ENCODE measurements at regions not wholly inside any gene's neighbourhood (a gene's known extent, or its start where the extent isn't known, plus 50 kb on each side); places are given as distances from the start of the nearest gene placed in this dataset.

DNA sequence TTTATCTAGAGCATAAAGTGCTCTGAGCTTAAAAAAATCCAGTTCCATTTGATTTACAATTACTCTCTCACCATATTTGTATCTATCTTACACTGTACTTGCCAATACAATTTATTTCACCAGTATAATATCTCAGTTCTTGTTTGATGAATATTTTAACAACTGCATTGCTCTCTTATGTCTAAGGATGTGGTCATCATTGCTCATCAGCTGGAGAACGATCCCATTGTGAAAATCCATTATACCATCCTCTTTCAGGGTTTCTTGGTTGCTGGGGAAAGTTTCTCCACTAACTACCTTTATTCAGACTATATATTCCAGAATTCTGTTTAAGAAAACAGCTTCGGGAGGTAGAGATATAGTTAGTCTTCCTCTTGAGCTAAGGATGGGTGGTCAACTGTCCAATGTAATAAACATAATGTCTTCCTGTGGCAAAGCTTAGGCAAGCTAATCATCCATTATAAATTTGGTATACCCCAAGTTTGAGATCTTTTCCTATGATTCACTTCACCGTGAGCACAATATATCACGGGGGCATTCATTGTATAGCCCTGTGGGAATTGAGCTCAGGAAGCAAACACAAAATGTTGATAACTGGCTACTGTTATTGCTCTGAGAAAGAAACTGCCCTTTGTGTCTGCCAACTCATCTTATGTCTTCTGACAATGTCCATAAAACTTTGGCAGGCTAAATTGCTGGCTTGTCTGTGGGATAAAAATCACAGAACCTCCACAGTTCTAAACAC is 2361.9 kb downstream of the ARAP2 start:
- no peak overlapping the region for H3K4me3 Mint-ChIP-seq

DNA sequence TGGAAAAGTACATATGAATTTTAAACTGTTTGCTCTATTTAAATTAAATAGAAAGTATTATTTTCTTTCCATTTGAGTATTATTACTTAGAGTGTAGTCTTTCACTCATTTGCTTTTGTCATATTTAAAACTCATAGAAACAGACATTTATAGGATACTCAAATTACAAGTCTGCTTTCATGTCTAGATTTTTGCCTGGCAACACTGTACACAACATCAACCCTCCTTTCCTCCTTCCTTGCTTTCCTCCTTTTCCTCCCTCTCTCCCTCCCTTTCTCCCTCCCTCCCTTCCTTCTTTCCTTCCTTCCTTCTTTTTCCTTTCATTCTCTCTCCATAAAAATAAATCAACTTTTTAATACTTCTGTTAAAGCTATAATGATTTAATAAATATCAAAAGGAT is 2361.2 kb downstream of the ARAP2 start:
- Mint-ChIP-seq H3K27me3 (no peaks in the 10 kb centered on the region), H3K36me3 (ENCODE audit: low read depth) (no peaks in the 10 kb centered on the region), H3K27ac (no peak overlapping the region), H3K4me1 (no peaks in the 10 kb centered on the region), H3K4me3 (no peak overlapping the region)
- ATAC-seq, result no peak
- no peak for DNase-seq
- H3K9me3 ChIP-seq (ENCODE audit: control insufficient read depth, low read length, poor library complexity, severe bottlenecking), result peaks cover 5% of the 10 kb centered on the region

More for the DNA sequence above, 2361.9 kb downstream of the ARAP2 start:
- no peak for DNase-seq
- Mint-ChIP-seq H3K27me3 (no peaks in the 10 kb centered on the region), H3K36me3 (ENCODE audit: low read depth) (no peaks in the 10 kb centered on the region), H3K27ac (no peak overlapping the region), H3K4me1 (no peaks in the 10 kb centered on the region)
- ATAC-seq, result no peak
- peaks cover 5% of the 10 kb centered on the region for H3K9me3 ChIP-seq (ENCODE audit: control insufficient read depth, low read length, poor library complexity, severe bottlenecking)

DNA sequence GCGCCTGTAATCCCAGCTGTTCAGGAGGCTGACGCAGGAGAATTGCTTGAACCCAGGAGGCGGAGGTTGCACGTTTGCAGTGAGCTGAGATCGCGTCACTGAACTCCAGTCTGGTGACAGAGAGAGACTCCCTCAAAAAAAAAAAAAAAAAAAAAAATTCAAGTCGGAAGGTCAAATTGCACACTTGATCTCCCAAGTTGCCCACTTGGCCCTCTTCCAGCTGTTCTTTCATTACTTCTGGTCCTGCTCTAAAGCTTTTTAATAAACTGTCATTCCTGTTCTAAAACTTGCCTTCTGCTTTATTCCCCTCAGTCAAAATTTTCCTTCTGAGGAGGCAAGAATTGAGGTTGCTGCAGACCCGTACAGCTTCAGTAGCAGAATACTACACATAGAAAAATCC is 2358.0 kb downstream of the ARAP2 start:
- H3K4me3 Mint-ChIP-seq, result no peak overlapping the region
- DNase-seq (no peak), ATAC-seq (no peak)
- H3K36me3 Mint-ChIP-seq (ENCODE audit: low read depth), result no peaks in the 10 kb centered on the region
- H3K27me3 Mint-ChIP-seq, result no peaks in the 10 kb centered on the region
- H3K27ac Mint-ChIP-seq, result no peak overlapping the region
- H3K4me1 Mint-ChIP-seq, result no peaks in the 10 kb centered on the region
- peaks cover 5% of the 10 kb centered on the region for H3K9me3 ChIP-seq (ENCODE audit: control insufficient read depth, low read length, poor library complexity, severe bottlenecking)

- H3K27me3 Mint-ChIP-seq, result no peaks in the 10 kb centered on the region
- no peak overlapping the region for H3K4me3 Mint-ChIP-seq
- DNase-seq (no peak), ATAC-seq (no peak)
- no peaks in the 10 kb centered on the region for H3K36me3 Mint-ChIP-seq (ENCODE audit: low read depth)
- H3K27ac Mint-ChIP-seq, result no peak overlapping the region
- no peaks in the 10 kb centered on the region for H3K9me3 ChIP-seq (ENCODE audit: control insufficient read depth, low read length, poor library complexity, severe bottlenecking)
- H3K4me1 Mint-ChIP-seq, result no peaks in the 10 kb centered on the region
Observed at GRCh38 chr4:33890841-33891240, 2353.5 kb downstream of the ARAP2 start.

DNA sequence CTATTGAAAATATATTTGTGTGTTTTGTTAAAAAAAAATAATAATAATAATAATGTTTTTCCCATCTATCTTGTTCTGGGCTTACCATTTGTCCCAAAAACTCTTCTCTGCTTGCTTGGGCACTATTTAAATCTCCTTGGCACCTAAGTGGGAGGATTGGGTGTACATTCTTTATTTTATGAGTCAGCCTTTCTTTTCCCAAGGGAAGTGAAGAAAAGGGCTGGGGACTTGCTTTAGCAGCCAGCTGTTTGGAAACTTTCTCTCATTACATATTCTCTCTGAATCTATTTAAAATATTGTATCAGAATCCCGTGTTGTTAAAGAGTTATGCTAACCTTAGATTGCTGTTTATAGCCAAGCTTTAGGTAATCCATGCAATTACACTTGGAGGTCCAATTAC is 2332.4 kb downstream of the ARAP2 start:
- Mint-ChIP-seq H3K27me3 (no peaks in the 10 kb centered on the region), H3K27ac (no peak overlapping the region), H3K36me3 (ENCODE audit: low read depth) (no peaks in the 10 kb centered on the region), H3K4me3 (no peak overlapping the region), H3K4me1 (no peaks in the 10 kb centered on the region)
- ATAC-seq (no peak), DNase-seq (no peak)
- H3K9me3 ChIP-seq (ENCODE audit: control insufficient read depth, low read length, poor library complexity, severe bottlenecking), result no peaks in the 10 kb centered on the region

DNA sequence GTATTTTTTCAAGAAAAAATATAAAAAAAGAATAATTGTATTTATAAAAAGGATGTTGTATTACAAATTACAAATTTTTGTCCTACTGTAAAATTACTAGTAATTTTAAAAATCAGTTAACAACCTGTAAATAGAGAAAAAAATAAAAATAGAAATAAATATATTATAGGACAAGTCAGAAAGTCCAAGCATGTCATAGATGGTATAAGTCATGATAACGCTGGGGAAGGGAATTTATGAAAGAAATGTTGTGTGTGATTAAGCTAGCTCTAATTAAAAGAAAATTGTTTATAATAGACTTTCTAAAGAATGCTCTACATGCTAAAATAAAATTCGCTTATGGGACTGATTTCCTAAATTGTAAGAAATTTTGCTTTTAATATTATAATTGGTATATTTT is 2329.9 kb downstream of the ARAP2 start:
- H3K9me3 ChIP-seq (ENCODE audit: control insufficient read depth, low read length, poor library complexity, severe bottlenecking), result no peaks in the 10 kb centered on the region
- Mint-ChIP-seq H3K27ac (no peak overlapping the region), H3K36me3 (ENCODE audit: low read depth) (no peaks in the 10 kb centered on the region), H3K4me3 (no peak overlapping the region), H3K27me3 (no peaks in the 10 kb centered on the region), H3K4me1 (no peaks in the 10 kb centered on the region)
- ATAC-seq (no peak), DNase-seq (no peak)

DNA sequence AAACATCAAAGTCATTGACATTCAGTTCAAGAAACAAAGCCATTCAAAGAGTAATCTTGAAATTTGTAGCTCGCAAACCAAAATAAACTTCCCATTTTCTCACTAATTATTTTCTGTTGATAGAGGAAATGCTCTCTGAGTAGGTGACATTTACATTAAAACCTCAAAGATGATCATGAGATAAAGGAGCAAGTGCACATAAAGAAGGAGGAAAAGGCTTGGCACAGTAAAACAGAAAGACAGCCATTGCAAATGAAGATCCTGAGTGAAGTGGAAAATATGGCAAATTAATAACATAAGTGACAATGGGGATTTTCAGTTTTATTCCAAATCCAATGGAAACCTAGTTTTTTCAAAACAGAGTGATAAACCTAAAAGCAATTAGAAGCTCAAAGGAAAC is 2320.8 kb downstream of the ARAP2 start:
- no peaks in the 10 kb centered on the region for H3K36me3 Mint-ChIP-seq (ENCODE audit: low read depth)
- DNase-seq (no peak), ATAC-seq (no peak)
- H3K27ac Mint-ChIP-seq, result no peak overlapping the region
- no peak overlapping the region for H3K4me3 Mint-ChIP-seq
- H3K27me3 Mint-ChIP-seq, result no peaks in the 10 kb centered on the region
- H3K4me1 Mint-ChIP-seq, result no peaks in the 10 kb centered on the region
- no peaks in the 10 kb centered on the region for H3K9me3 ChIP-seq (ENCODE audit: control insufficient read depth, low read length, poor library complexity, severe bottlenecking)

DNA sequence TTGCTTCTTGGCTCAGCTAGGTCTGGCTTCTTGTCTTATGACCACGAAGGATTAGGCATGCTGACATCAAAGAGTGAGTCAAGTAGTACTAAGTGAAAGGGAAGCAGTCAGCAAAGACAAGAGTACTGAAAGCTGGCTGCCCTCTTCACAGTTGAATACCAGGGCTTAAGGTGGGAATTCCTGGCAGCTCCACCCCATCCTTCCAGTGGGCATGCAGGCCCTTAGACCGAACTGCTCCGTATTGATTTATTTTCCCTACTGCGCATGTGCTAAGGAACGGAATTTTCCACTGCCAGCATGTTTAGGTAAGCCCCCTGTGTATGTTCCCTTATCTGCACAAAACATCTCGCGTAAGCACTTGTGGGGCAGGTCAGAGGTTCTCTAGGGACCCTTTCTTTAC is 2320.1 kb downstream of the ARAP2 start:
- ATAC-seq (no peak), DNase-seq (no peak)
- no peaks in the 10 kb centered on the region for H3K27me3 Mint-ChIP-seq
- H3K4me3 Mint-ChIP-seq, result no peak overlapping the region
- H3K27ac Mint-ChIP-seq, result no peak overlapping the region
- no peaks in the 10 kb centered on the region for H3K36me3 Mint-ChIP-seq (ENCODE audit: low read depth)
- no peaks in the 10 kb centered on the region for H3K4me1 Mint-ChIP-seq
- H3K9me3 ChIP-seq (ENCODE audit: control insufficient read depth, low read length, poor library complexity, severe bottlenecking), result no peaks in the 10 kb centered on the region

GRCh38 chr4:33924811-33925210 is 2319.5 kb downstream of the ARAP2 start:
- H3K36me3 Mint-ChIP-seq (ENCODE audit: low read depth), result no peaks in the 10 kb centered on the region
- no peaks in the 10 kb centered on the region for H3K4me1 Mint-ChIP-seq
- no peak for ATAC-seq
- H3K4me3 Mint-ChIP-seq, result no peak overlapping the region
- no peak for DNase-seq
- H3K9me3 ChIP-seq (ENCODE audit: control insufficient read depth, low read length, poor library complexity, severe bottlenecking), result no peaks in the 10 kb centered on the region
- H3K27me3 Mint-ChIP-seq, result no peaks in the 10 kb centered on the region
- no peak overlapping the region for H3K27ac Mint-ChIP-seq

GRCh38 chr4:33930497-33930896 is 2313.8 kb downstream of the ARAP2 start:
- no peaks in the 10 kb centered on the region for H3K9me3 ChIP-seq (ENCODE audit: control insufficient read depth, low read length, poor library complexity, severe bottlenecking)
- Mint-ChIP-seq H3K4me3 (no peak overlapping the region), H3K27ac (no peak overlapping the region)

DNA sequence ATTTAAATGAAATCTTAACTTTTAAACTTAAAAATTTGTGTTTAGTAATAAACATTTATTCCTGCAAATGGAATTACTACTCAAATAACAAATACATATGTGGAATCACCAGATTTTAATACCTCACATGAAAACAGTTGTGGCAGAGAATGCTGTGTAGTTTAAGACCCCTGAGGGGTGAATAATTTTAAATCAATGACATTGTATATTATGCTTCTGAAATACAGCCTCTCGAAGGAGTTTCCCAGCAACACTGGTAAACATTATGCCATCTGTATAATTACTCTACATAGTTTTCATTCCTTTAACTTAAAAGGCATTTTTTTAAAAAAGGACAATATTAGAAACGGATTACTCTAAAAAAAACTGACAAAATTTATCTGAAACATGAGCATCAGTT is 2313.3 kb downstream of the ARAP2 start:
- Mint-ChIP-seq H3K27me3 (no peaks in the 10 kb centered on the region), H3K36me3 (ENCODE audit: low read depth) (no peaks in the 10 kb centered on the region), H3K27ac (no peak overlapping the region), H3K4me1 (no peaks in the 10 kb centered on the region), H3K4me3 (no peak overlapping the region)
- no peaks in the 10 kb centered on the region for H3K9me3 ChIP-seq (ENCODE audit: control insufficient read depth, low read length, poor library complexity, severe bottlenecking)
- no peak for DNase-seq
- no peak for ATAC-seq

More at GRCh38 chr4:33930497-33930896, 2313.8 kb downstream of the ARAP2 start:
- Mint-ChIP-seq H3K36me3 (ENCODE audit: low read depth) (no peaks in the 10 kb centered on the region), H3K27me3 (no peaks in the 10 kb centered on the region), H3K4me1 (no peaks in the 10 kb centered on the region)
- DNase-seq (no peak), ATAC-seq (no peak)

- Mint-ChIP-seq H3K4me3 (no peak overlapping the region), H3K27me3 (no peaks in the 10 kb centered on the region), H3K36me3 (ENCODE audit: low read depth) (no peaks in the 10 kb centered on the region), H3K27ac (no peak overlapping the region), H3K4me1 (no peaks in the 10 kb centered on the region)
- ATAC-seq, result no peak
- H3K9me3 ChIP-seq (ENCODE audit: control insufficient read depth, low read length, poor library complexity, severe bottlenecking), result no peaks in the 10 kb centered on the region
- no peak for DNase-seq
Observed at GRCh38 chr4:33940281-33940680, 2304.0 kb downstream of the ARAP2 start.

DNA sequence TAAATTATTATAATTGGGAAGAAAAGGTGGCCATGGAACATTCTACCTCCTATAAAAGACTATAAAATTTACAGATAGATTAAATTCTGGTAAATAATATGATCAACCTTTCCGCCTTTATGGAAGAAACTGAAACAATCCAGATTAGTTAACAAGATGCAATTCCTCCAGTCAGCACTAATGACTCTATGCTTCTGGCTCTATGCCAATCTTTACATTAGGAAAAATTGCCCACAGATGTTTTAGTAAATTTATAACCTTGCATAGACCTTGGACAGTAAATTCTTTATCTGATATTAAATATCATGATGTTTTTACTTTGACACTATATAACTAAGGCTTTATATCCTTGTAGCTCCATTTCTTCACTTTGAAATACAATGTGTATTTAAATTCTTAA is 2302.5 kb downstream of the ARAP2 start:
- no peaks in the 10 kb centered on the region for H3K9me3 ChIP-seq (ENCODE audit: control insufficient read depth, low read length, poor library complexity, severe bottlenecking)
- DNase-seq (no peak), ATAC-seq (no peak)
- H3K4me3 Mint-ChIP-seq, result no peak overlapping the region
- H3K36me3 Mint-ChIP-seq (ENCODE audit: low read depth), result no peaks in the 10 kb centered on the region
- no peaks in the 10 kb centered on the region for H3K4me1 Mint-ChIP-seq
- H3K27ac Mint-ChIP-seq, result no peak overlapping the region
- no peaks in the 10 kb centered on the region for H3K27me3 Mint-ChIP-seq

- H3K27ac Mint-ChIP-seq, result no peak overlapping the region
- no peak overlapping the region for H3K4me3 Mint-ChIP-seq
- ATAC-seq (no peak), DNase-seq (no peak)
- no peaks in the 10 kb centered on the region for H3K36me3 Mint-ChIP-seq (ENCODE audit: low read depth)
- H3K4me1 Mint-ChIP-seq, result no peaks in the 10 kb centered on the region
- no peaks in the 10 kb centered on the region for H3K27me3 Mint-ChIP-seq
- H3K9me3 ChIP-seq (ENCODE audit: control insufficient read depth, low read length, poor library complexity, severe bottlenecking), result no peaks in the 10 kb centered on the region
Observed at GRCh38 chr4:33948921-33949320, 2295.4 kb downstream of the ARAP2 start.

All from T-helper 17 cell (primary cell).